Activated CD8-positive, alpha-beta memory T cell treated with anti-CD3 and anti-CD28 coated beads for 36 hours (primary cell): ENCODE measurements at regions not wholly inside any gene's neighbourhood (a gene's known extent, or its start where the extent isn't known, plus 50 kb on each side); places are given as distances from the start of the nearest gene placed in this dataset.
"Not testable (repeated sequence)": the region's sequence is repeated elsewhere in the genome, so short reads cannot be mapped to it uniquely, and the experiment has no call there.

Source experiments
- CTCF ChIA-PET: fragments of 350-600 bp; sonication (Branson Sonifier 250); formaldehyde crosslinking; loops from one replicate; lab custom pipeline; 2021; ENCODE audit warnings: antibody characterized with exemption; lab: Charles Lee
- POLR2A ChIA-PET: fragments of 350-600 bp; sonication (Branson Sonifier 250); formaldehyde crosslinking; loops from one replicate; lab custom pipeline; 2021; ENCODE audit warnings: antibody characterized with exemption; lab: Charles Lee

DNA sequence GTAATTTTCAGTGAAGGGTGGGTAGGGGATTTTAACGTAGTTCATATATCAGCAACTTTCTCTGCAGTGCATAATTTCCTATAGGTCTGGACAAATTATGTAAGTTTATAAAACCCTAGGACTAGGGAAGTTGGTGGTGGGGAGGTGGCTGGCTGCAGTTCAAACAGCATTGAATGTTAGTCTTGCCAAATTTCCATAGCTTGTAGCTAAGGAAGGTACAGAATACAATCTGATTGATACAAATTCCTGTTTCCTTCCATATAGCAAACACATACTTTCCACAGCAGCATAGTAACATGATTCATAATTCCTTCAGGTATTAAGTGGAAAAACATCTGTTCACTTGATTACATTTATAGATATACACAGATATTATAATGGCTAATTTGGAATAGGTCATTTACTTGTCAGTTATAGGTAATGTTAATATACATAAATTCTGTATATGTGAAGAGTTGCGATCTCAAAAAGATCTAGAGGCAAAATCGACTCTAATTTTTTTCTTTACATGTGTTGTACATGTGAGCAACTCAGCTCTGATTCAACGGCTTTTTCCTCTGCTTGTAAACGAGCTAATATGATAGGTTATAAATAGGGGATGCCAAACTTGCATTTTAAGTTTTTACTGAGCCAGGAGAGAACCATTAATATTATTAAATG lies 233.4 kb upstream of the CSNK1A1L start:
- ChIA-PET CTCF (no interaction called here), POLR2A (no interaction called here)

DNA sequence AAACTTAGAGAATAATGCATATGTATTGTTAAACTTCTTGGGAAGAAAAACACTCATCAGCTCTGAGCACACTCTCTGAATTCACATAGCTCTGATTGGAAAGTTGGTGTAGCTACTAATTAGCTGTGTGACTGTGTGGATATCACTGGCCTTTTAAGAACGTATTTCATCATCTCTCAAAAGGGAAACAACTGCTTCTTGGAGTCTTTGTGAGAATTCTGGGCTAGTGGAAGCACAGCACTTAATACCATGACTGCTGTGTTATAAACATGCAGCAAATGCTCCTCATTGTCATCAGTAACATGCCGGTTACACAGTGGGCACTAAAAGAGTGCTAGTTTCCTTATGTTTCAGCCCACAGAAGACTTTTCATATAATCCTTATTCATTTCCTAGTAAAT lies 220.9 kb upstream of the CSNK1A1L start:
- CTCF ChIA-PET, result no interaction called here
- POLR2A ChIA-PET, result no interaction called here

DNA sequence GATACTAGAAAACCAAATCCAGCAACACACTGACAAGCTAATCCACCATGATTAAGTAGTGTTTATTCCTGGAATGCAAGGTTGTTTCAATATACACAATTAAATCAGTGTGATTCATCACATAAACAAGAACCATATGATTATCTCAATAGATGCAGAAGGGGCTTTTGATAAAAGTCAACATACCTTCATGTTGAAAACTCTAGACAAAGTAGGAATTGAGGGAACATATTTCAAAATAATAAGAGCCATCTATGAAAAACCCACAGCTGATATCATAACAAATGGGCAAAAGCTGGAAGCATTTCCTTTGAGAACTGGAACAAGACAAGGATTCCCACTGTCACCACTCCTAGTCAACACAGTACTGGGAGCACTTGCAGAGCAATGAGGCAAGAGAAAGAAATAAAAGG lies 213.6 kb upstream of the CSNK1A1L start:
- POLR2A ChIA-PET, result no interaction called here
- CTCF ChIA-PET, result no interaction called here

DNA sequence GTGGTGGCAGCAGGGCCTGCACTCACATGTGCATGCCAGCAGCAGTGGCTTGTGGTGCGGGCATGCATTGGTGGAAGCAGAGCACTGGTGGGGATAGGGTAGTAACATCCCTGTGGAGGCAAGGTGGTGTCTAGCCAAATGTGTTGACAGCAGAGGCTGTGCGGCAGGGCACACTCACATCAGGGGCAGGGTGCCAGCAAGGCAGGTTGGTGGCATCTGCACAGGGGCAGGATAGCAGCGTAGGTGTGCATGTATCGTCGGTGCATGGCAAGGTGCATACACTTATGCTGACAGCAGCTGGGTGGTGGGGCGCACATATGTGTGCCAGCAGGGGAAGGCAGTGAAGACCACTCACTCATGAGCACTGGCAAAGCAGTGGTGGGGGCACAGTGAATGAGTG lies 211.5 kb upstream of the CSNK1A1L start:
- POLR2A ChIA-PET, result no interaction called here
- CTCF ChIA-PET, result no interaction called here

DNA sequence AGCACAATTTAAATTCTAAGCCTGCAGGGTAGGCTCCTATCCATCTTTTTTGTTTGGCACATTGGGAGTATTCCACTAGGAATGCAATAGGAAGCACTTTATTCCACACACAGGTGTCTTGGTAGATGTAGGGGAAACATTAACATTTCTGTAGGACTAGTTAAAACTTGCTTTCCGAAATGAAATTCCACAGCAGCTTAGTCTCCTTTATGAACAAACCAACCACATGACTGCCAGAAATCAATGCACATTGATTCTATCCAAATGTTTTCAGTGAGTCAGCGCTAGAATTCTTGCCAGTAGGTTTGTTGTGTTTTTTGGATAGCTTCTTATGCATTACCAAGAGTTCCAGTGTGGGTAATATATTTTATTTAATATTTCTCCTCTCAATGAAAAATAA lies 207.9 kb upstream of the CSNK1A1L start:
- CTCF ChIA-PET, result no interaction called here

DNA sequence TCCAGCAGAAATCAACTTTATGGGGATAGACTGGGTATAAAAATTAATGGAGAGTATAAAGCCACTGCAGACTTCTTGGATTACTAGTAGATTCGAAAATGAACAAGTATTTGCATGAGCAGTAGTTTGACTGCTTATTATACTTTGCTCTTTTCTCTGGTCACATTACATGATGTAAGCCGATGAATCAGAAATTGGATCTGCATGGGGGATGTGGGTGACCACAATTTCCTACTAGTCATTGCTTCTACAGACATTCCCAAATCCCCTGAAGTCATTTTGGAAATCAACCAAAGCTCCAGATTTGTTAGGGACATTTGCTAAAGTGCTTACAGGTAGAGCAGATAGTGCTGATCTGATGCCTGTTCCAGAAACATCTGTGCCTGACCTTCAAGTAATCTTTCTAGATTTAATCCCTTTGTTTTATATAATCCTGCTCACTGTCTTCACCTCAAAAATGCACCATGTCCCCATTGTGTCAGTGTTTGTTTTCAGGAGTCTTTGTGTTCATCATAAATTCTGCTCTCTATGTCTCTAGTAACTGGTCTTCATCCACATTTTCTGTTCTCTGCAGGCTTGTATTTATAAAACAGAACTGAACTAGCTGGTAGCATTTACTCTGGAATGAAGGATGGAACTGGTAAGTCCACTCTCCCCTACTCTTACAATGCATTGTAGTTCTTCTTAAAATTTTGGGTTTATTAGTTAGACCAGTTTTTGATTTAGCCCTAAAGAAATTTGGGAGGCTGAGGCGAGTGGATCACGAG lies 201.5 kb upstream of the CSNK1A1L start:
- ChIA-PET POLR2A (no interaction called here), CTCF (no interaction called here)

More for the DNA sequence above, 207.9 kb upstream of the CSNK1A1L start:
- POLR2A ChIA-PET, result no interaction called here

DNA sequence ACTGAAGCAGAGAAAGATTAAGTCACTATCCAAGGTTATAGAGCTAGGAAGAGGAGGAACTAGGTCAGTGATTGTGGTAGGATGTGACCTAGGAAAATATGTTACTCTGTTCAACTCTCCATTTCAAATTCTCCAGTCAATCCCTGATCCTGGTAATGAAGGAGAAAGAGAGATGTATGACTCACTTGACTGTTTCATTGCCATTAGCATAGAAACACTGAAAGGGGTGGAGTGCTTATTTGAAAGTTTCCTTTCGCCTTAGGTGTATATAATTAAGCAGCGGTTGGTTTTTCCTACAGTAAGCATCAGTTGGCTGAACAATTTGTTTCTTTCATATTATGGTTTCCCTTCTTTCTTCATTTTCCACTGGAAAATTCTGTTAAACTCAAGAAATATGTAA lies 198.1 kb upstream of the CSNK1A1L start:
- ChIA-PET POLR2A (no interaction called here), CTCF (no interaction called here)

DNA sequence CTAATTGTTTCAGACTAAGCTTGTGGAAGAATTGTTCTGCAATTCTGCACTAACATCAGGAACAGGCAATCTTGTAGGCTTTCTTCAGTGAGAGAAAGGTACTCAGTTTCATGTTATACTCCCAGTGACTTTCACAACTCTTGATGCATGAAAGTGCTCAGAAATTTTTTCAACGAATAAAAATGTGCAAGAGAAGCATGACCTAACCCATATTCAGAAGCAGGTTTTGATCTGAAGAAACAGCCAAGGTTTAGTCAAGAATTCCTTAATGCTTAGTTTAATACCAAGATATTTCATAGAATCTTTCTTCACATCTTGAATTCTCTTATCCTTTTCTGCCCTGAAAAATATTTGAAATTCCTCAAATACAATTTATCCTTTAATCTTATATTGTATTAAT lies 197.2 kb upstream of the CSNK1A1L start:
- ChIA-PET CTCF (no interaction called here), POLR2A (no interaction called here)

DNA sequence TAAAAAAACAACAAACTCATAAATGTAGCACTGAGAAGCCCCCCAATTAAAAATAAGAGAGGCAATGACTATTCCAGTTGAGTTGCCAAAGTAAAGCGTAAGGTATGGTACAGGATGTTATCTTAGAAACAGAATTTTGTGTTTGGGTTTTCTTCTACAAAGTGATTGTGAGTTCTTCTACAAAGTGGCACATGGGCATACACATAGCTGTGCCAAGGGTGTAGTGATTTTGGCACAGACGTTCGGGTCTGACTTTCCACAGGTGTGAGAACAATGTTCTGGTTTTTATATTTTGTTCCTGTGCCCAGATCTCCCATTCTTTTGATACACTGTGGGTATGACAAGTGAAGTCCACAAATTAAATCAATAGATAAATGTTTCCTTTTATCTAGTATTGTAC lies 190.1 kb upstream of the CSNK1A1L start:
- CTCF ChIA-PET, result no interaction called here
- POLR2A ChIA-PET, result no interaction called here

DNA sequence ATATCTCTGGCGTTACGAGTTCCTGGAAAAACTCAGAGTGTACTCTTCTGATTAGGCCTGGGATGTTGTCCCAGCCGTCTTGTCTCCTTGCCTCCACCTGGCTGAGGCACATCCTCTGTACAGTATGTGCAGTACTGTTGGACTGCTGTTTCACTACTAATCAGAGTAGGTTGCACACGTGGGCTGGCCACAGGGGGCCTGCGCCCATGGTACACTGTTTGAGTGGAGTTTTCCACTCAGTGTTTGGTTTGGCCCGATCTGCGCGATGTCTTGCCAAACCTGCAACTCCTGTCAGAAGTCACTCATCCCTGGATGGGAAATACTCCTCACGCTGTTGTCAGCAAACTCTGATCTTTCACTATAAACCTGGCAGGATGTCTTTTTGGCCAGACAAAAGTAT lies 189.6 kb upstream of the CSNK1A1L start:
- ChIA-PET CTCF (no interaction called here), POLR2A (no interaction called here)

DNA sequence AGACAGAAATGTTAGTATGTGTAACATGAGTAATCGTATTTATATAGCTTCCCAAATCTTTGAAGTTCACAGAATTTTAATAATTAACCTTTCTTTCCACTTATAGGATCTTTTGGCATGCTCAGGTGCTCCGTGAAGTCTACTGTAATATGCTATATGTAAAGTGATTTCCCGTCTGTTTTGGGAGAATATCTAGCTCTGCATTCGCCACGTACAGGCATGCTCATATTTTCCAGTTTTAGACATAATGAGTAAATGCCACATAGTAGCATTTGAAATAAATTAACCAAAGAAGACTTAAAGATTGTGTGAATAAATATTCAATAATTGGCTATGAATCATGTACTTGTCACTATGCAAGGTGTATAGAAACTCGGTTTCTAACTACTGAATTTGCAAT lies 189.0 kb upstream of the CSNK1A1L start:
- POLR2A ChIA-PET, result no interaction called here
- CTCF ChIA-PET, result no interaction called here

DNA sequence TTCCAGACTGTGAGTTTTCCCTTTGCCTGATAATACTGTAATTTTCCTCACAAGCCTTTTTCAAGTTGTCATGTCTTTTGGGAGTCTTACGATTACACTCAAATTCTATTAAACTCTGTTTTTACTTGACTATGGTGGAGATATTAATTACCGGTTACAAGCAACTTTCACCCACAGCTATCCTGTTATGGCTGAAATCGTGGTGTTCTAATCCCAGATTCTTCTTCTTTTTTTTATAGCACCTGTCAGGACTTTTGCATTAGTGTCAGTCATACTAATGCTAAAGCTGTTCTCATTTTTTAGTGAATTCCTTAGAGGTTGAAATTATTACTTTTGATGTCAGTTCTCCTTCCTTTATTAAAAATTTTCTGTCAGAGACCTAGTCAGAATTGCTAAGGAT lies 187.8 kb upstream of the CSNK1A1L start:
- POLR2A ChIA-PET, result no interaction called here
- CTCF ChIA-PET, result no interaction called here

DNA sequence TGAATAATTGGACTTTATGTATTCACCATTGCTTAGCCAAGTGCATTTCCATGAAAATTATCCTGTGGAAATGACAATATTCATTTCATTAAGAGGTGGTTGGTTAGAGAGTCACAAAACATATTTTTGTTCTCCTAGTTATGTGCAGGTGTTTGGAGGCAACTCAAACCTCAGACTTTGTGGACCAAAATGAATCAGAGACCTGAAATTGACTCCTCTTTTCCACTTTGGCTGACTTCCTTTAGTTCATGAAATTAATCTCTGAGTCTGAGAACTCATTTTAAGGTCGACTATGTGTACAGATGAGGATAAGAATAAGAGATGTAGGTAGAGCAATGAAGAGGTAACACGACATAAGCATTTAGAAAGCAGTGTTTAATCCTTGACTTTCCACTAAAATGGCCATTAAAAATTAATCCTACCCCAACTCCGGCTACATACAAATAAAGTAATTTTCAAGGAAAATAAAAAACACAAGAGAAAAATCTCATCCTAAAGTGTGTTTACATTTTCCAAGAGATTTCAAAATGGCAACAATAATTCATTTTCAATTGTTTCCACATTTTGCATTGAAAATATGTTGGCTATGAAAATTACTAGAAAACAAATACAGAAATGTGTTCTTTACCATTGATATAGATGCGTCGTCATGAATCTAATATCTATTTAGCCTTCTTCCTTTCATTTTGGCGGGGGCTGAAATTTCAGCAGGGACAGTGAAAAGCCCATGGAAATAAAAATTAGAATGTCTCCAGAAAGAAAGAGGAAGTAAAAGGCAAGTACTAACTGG lies 185.4 kb upstream of the CSNK1A1L start:
- CTCF ChIA-PET, result no interaction called here
- POLR2A ChIA-PET, result no interaction called here

DNA sequence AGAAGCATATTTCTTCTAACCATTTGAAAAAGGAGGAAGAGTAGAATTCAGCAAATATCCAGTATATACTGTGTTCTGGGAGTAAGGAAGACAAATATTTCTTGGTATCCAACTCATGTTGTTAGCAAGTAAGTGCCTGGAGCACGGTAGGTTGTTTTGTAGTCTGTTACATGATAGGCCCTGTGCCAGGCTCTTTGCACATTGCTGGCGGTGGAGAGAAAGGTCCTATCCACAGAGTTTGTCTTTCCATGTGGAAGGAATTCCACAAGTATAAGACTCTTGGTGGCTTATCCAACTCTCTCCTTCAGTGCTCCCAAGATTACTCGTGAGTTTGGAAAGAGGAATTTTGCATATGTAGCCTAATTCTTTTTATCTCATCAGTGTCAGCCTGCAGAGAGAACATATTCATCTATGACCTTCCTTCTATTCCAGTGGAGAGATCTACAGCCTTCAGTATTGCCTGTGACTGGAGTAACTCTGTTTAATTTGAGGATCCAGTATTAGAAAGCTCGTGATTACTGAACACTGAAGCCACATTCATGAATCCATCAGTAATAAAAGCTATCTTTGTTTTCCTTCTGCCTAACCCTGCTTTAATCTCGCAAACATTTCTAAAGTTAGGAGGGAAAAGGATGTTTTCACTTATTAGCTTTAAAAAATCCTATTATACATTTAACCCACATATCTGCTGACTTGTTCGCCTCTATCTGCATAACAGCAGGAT lies 183.9 kb upstream of the CSNK1A1L start:
- CTCF ChIA-PET, result no interaction called here
- POLR2A ChIA-PET, result no interaction called here

DNA sequence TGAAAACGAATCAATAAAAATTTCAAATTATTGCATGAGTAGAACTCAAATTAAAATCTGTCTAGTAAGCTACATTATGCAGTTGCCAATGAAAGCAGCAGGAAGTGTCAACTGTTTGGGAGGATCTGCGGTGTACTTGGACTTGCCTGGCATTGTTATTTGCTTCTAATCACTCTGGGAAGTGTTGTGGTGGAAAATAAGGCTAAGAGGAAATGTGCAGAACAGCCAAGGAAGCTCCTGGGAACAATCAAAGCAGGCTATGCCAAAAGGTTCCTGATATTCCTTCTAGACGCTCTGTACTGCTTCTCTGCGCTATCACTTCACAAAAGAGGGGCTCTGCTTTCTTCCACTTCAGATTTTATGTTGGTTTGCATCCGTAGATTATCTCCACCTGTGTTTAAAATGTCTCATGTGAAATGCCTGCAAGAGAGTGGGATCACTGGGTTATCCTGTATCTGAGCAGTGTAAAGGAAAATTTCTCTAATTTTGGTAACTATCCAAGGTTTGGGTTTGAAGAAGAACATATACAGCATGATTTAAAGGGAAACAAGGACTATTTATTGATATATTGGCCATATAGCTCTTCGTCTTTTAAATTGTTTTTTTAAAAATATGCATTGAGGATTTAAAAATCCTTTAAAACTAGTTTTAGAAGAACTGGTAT lies 182.7 kb upstream of the CSNK1A1L start:
- ChIA-PET CTCF (no interaction called here), POLR2A (no interaction called here)

DNA sequence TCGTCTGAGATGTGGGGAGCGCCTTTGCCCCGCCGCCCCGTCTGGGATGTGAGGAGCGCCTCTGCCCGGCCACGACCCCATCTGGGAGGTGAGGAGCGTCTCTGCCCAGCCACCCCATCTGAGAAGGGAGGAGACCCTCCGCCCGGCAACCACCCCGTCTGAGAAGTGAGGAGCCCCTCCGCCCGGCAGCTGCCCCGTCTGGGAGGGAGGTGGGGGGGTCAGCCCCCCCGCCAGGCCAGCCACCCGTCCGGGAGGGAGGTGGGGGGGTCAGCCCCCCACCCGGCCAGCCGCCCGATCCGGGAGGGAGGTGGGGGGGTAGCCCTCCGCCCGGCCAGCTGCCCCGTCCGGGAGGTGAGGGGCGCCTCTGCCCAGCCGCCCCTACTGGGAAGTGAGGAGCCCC lies 174.8 kb upstream of the CSNK1A1L start:
- CTCF ChIA-PET, POLR2A ChIA-PET: not testable (repeated sequence)

DNA sequence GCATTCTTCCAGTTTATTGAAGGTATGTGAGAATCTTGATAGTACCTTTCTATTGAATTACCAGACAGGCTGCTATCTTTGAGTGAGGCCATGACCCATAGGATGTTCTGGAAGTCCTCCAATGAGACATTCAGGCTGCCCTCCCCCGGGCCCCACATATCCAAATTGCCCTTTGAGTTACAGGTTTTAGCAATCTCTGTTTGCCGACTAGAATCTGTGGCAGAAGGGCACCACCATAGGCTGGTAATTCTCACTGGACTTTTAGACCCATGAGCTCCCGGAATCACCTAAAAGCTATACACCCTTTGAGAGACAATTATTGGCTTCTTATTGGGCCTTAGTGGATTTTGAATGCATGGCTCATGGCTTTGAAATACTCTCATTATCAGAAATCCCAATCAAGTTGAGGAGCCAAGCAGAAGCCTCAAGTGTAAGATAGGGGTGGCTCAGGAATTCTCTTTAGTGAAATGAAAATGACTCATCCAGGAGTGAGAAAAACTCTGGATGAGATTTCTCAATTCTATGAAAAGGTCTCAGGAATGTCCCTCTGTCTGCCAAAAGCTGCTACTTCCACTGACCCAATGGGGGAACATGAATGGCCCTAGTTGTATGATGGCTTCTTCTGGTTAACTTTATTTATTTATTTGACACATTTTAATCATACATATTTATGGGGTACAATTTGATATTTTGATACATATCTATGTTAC lies 172.1 kb upstream of the CSNK1A1L start:
- ChIA-PET POLR2A (no interaction called here), CTCF (no interaction called here)

DNA sequence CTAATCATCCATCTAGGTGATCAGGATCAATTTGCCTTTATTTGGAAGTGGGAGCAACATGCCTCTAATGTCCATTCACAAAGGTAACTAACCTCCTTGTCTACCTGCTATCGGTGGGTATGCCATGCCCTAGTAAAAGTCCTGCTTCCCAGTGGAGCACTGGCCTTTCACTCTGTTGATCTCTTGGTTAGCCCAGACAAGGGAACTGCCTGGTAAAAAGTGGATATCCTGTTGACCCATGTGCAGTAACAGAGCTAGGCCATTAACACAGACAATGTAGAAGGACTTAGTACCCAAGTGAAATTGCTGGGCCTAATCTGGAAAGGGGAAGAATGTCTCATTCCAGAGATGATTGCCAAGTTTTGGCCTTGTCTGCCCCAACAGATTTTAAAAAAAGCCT lies 171.5 kb upstream of the CSNK1A1L start:
- ChIA-PET CTCF (no interaction called here), POLR2A (no interaction called here)
